ENCODE measurements at regions not wholly inside any gene's neighbourhood (a gene's known extent, or its start where the extent isn't known, plus 50 kb on each side); places are given as distances from the start of the nearest gene placed in this dataset.

DNA sequence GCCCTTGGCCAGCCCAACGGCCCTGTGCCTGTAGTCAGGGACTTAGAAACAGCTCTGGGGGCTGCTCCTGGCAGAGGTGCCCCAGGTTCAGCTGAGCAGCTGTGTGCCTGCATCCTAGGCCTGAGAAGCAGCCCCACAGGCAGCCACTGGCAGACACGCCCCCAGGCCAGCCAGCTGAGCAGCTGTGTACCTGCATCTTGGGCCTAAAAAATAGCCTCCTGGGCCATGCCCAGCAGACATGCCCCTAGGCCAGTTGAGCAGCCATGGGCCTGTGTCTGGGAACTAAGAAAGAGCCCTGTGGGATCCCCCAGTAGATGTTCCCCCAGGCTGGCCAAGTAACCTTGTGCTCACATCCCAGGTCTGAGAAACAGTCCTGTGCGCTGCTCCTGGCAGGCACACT is 64.0 kb downstream of the TBR1 start:
- H4K5ac ChIP-seq (ENCODE audit: insufficient read length, low read depth, low read length) = no peak overlapping the region
- H3K18ac ChIP-seq (ENCODE audit: insufficient read length, low read depth, low read length) = no peak overlapping the region
- H3K27me3 Mint-ChIP-seq (ENCODE audit: low read depth) = no peaks in the 10 kb centered on the region; the same call in 1 of the 2 replicates
- H3K9ac ChIP-seq (ENCODE audit: extremely low read depth, insufficient read length, low read length) = no peak overlapping the region
- H4K91ac ChIP-seq (ENCODE audit: insufficient read length, low read depth, low read length) = no peak overlapping the region
- no peak overlapping the region for H2BK120ac ChIP-seq (ENCODE audit: low read depth, low read length, poor library complexity, severe bottlenecking)
- no peak for DNase-seq
- H3T11ph ChIP-seq (ENCODE audit: low read length) = no peak overlapping the region
- peaks cover 8 to 20% of the 10 kb centered on the region in 2 experiments for H3K9me3 Mint-ChIP-seq
- H2AFZ ChIP-seq (ENCODE audit: low read length) = no peak overlapping the region
- no peak overlapping the region for H3K4ac ChIP-seq (ENCODE audit: low read depth, low read length)
- WGBS (ENCODE audit: extremely low coverage, insufficient read length, low lambda C conversion rate) = no CpG with 5 or more reads among the region's 3 CpGs
- H2BK12ac ChIP-seq (ENCODE audit: insufficient read length, low read depth, low read length) = no peak overlapping the region
- H3K4me2 ChIP-seq (ENCODE audit: insufficient read depth, insufficient read length, low read length) = no peak overlapping the region
- H3K27ac Mint-ChIP-seq = no peak overlapping the region
- H3K4me1 Mint-ChIP-seq = no peaks in the 10 kb centered on the region; a peak in 1 of 4 replicates
- TF ChIP-seq CTCF (conservative IDR thresholded peaks at IDR 0.05) = no peak
- H2BK15ac ChIP-seq (ENCODE audit: low read depth, low read length) = no peak overlapping the region
- H3K27ac ChIP-seq (ENCODE audit: insufficient read length, low read depth, low read length) = no peak overlapping the region
- no peaks in the 10 kb centered on the region for H3K23me2 ChIP-seq (ENCODE audit: insufficient read length, low read depth, low read length, poor library complexity, severe bottlenecking)
- H4K8ac ChIP-seq (replicated peaks; ENCODE audit: insufficient read length, low read depth, low read length) = no peak overlapping the region
- no peak overlapping the region for H2AK5ac ChIP-seq (ENCODE audit: insufficient read length, low read length)
- H2BK20ac ChIP-seq (ENCODE audit: low read depth, low read length, poor library complexity, severe bottlenecking) = no peak overlapping the region
- no peak overlapping the region for H3K14ac ChIP-seq (ENCODE audit: insufficient read depth, low read length)
- H3K56ac ChIP-seq (ENCODE audit: insufficient read length, low read depth, low read length) = no peak overlapping the region
- H3K4me1 ChIP-seq (ENCODE audit: insufficient read depth, low read length) = no peaks in the 10 kb centered on the region
- no peaks in the 10 kb centered on the region for H3K79me2 ChIP-seq (ENCODE audit: insufficient read depth, low read length)
- H3K23ac ChIP-seq (ENCODE audit: insufficient read length, low read depth, low read length) = no peak overlapping the region
- H3K36me3 Mint-ChIP-seq (ENCODE audit: insufficient read depth in 1 of 3, low read depth in 3 of 3) = peaks cover 2 to 13% (median 6%) of the 10 kb centered on the region in 3 experiments; a peak in 6 of 7 replicates
- no peaks in the 10 kb centered on the region for H3K27me3 ChIP-seq (ENCODE audit: insufficient read depth, low read length)
- no peaks in the 10 kb centered on the region for H3K9me3 ChIP-seq (ENCODE audit: control insufficient read depth, low read depth, low read length)
- no peaks in the 10 kb centered on the region for H3K79me1 ChIP-seq (ENCODE audit: insufficient read depth, low read depth, low read length, poor library complexity, severe bottlenecking)
- no peaks in the 10 kb centered on the region for H4K20me1 ChIP-seq (ENCODE audit: control insufficient read depth, insufficient read depth, insufficient read length)
- H2BK5ac ChIP-seq (ENCODE audit: insufficient read length, low read length) = no peak overlapping the region
- no peak overlapping the region for H3K4me3 Mint-ChIP-seq

Data from H9 (cell line).